CD4-positive, alpha-beta T cell treated with Interleukin-15 for 1 hour (primary cell): ENCODE measurements at regions not wholly inside any gene's neighbourhood (a gene's known extent, or its start where the extent isn't known, plus 50 kb on each side); places are given as distances from the start of the nearest gene placed in this dataset.

ENCODE experiments used
- DNase-seq: peaks from one replicate; pipeline ENCODE4 v3.0.0-alpha.2; 2020

- no peak for DNase-seq
Measured at GRCh38 chr18:22114526-22115321, 54.7 kb upstream of the GATA6 start.

- no peak for DNase-seq
Measured at GRCh38 chr18:22115573-22115972, 53.8 kb upstream of the GATA6 start.
